H1 (cell line): ENCODE measurements at regions not wholly inside any gene's neighbourhood (a gene's known extent, or its start where the extent isn't known, plus 50 kb on each side); places are given as distances from the start of the nearest gene placed in this dataset.

Experiments
- CTCF ChIA-PET: fragments of 300-600 bp; sonication (Branson Sonifier 250); formaldehyde crosslinking; loops from one replicate; lab custom pipeline; 2021; ENCODE audit not compliant: partially characterized antibody; lab: Charles Lee
- POLR2A ChIA-PET: fragments of 300-600 bp; sonication (Branson Sonifier 250); formaldehyde crosslinking; loops from one replicate; lab custom pipeline; 2021; ENCODE audit warnings: inconsistent platforms; ENCODE audit not compliant: partially characterized antibody; lab: Charles Lee
- DNase-seq, 2 experiments: peaks; one replicate each; pipeline versions ENCODE4 v3.0.0 to v3.0.0-alpha.2; 2010 to 2022; ENCODE audit warnings: low spot score in 2 of 2, low read depth in 1 of 2, mixed read lengths in 1 of 2
- FAIRE-seq: peaks from 2 replicates; lab custom pipeline; 2011; peaks lifted over from hg19 to GRCh38; lab: Jason Lieb, UNC
- H2AFZ ChIP-seq: 2 replicates; pipeline ENCODE4 v1.8.1; 2012; ENCODE audit warnings: low read length, inconsistent platforms
- H2AK5ac ChIP-seq: 2 replicates; pipeline ENCODE4 v1.6.1; 2013; ENCODE audit warnings: low read depth, low read length
- H2BK120ac ChIP-seq: replicated peaks from 2 replicates; pipeline ENCODE3; 2013; ENCODE audit warnings: low read depth, low read length, inconsistent platforms
- H2BK12ac ChIP-seq: 2 replicates; pipeline ENCODE4 v1.6.1; 2013; ENCODE audit warnings: low read depth, low read length
- H2BK15ac ChIP-seq: 2 replicates; pipeline ENCODE4 v1.6.1; 2013; ENCODE audit warnings: low read length
- H2BK20ac ChIP-seq: 2 replicates; pipeline ENCODE4 v1.6.1; 2013; ENCODE audit warnings: low read length
- H2BK5ac ChIP-seq: 2 replicates; pipeline ENCODE4 v1.6.1; 2013; ENCODE audit warnings: low read depth, low read length
- H3K14ac ChIP-seq: 2 replicates; pipeline ENCODE4 v1.6.1; 2013; ENCODE audit warnings: inconsistent platforms; ENCODE audit not compliant: insufficient read length
- H3K18ac ChIP-seq: 2 replicates; pipeline ENCODE4 v1.6.1; 2013; ENCODE audit warnings: low read length; ENCODE audit errors: extremely low read depth
- H3K23ac ChIP-seq: 2 replicates; pipeline ENCODE4 v1.6.1; 2013; ENCODE audit warnings: inconsistent platforms; ENCODE audit not compliant: insufficient read length
- H3K23me2 ChIP-seq: 2 replicates; pipeline ENCODE4 v1.6.1; 2013; ENCODE audit warnings: low read depth, low read length
- H3K27ac ChIP-seq: 2 replicates; pipeline ENCODE4 v1.6.1; 2011; ENCODE audit warnings: low read depth, low read length, inconsistent platforms
- H3K27me3 ChIP-seq, 4 experiments: replicated peaks in 1 of 4; 1 replicate in 1 of 4; 2 replicates in 3 of 4; pipeline versions ENCODE4 v1.6.1 to v1.8.1; 2011 to 2013; ENCODE audit warnings: low read length in 3 of 4, mild to moderate bottlenecking in 3 of 4, inconsistent platforms in 2 of 4, mixed read lengths in 2 of 4, moderate library complexity in 1 of 4; ENCODE audit not compliant: control insufficient read depth in 3 of 4, insufficient read depth in 3 of 4; ENCODE audit errors: extremely low read depth in 1 of 4
- H3K36me3 ChIP-seq, 4 experiments: 2 replicates each; pipeline versions ENCODE4 v1.6.1 to v1.8.1; 2011 to 2013; ENCODE audit warnings: mild to moderate bottlenecking in 4 of 4, low read length in 3 of 4, moderate library complexity in 2 of 4, control low read depth in 1 of 4, inconsistent platforms in 1 of 4; ENCODE audit not compliant: insufficient read depth in 4 of 4, control insufficient read depth in 2 of 4
- H3K4ac ChIP-seq: replicated peaks from 2 replicates; pipeline ENCODE3; 2013; ENCODE audit warnings: low read length, low read depth, mixed read lengths, inconsistent platforms; ENCODE audit not compliant: insufficient read length
- H3K4me1 ChIP-seq, 4 experiments: replicated peaks in 1 of 4; 1 replicate in 1 of 4; 2 replicates in 3 of 4; pipeline versions ENCODE4 v1.6.1 to v1.8.1; 2011 to 2013; ENCODE audit warnings: low read length in 3 of 4, inconsistent platforms in 2 of 4, mixed read lengths in 1 of 4; ENCODE audit not compliant: insufficient read depth in 4 of 4, control insufficient read depth in 3 of 4
- H3K4me2 ChIP-seq, 2 experiments: 2 replicates each; pipeline versions ENCODE4 v1.6.1 to v1.8.1; 2011 to 2013; ENCODE audit warnings: low read depth in 2 of 2, low read length in 2 of 2, control low read depth in 1 of 2, inconsistent platforms in 1 of 2, mild to moderate bottlenecking in 1 of 2; ENCODE audit not compliant: insufficient read depth in 1 of 2
- H3K4me3 ChIP-seq, 4 experiments: fragments of 200-600, 300-600 bp in 1 of 4; sonication (generic), shearing (Covaris generic), sonication (Bioruptor Twin) in 1 of 4; 2 replicates each; pipeline versions ENCODE4 v1.5.1 to v1.8.1; 2011 to 2016; ENCODE audit warnings: low read length in 4 of 4, low read depth in 3 of 4, control low read depth in 2 of 4, inconsistent platforms in 2 of 4, mild to moderate bottlenecking in 2 of 4, mixed read lengths in 1 of 4, moderate library complexity in 1 of 4; ENCODE audit not compliant: insufficient read depth in 2 of 4; ENCODE audit errors: extremely low read depth in 1 of 4
- H3K56ac ChIP-seq: replicated peaks from 2 replicates; pipeline ENCODE3; 2013; ENCODE audit warnings: low read depth, mild to moderate bottlenecking, mixed read lengths, low read length, inconsistent platforms; ENCODE audit not compliant: insufficient read length
- H3K79me1 ChIP-seq: 2 replicates; pipeline ENCODE4 v1.6.1; 2013; ENCODE audit warnings: low read depth, low read length, control low read depth
- H3K79me2 ChIP-seq, 2 experiments: 2 replicates each; pipeline versions ENCODE4 v1.6.1 to v1.8.1; 2012 to 2013; ENCODE audit warnings: low read length in 2 of 2, mild to moderate bottlenecking in 2 of 2, inconsistent platforms in 1 of 2; ENCODE audit not compliant: insufficient read depth in 2 of 2, control insufficient read depth in 1 of 2
- H3K9ac ChIP-seq, 4 experiments: replicated peaks in 1 of 4; 1 replicate in 1 of 4; 2 replicates in 3 of 4; pipeline versions ENCODE4 v1.6.1 to v1.8.1; 2011 to 2013; ENCODE audit warnings: low read depth in 3 of 4, low read length in 3 of 4, control low read depth in 2 of 4, mild to moderate bottlenecking in 2 of 4, moderate library complexity in 2 of 4, inconsistent platforms in 1 of 4; ENCODE audit errors: extremely low read depth in 1 of 4
- H3K9me3 ChIP-seq, 2 experiments: 2 replicates each; pipeline versions ENCODE4 v1.6.1 to v1.8.1; 2012 to 2013; ENCODE audit warnings: mild to moderate bottlenecking in 2 of 2, moderate library complexity in 2 of 2, control low read depth in 1 of 2, inconsistent platforms in 1 of 2, low read depth in 1 of 2, low read length in 1 of 2, mixed read lengths in 1 of 2; ENCODE audit not compliant: insufficient read depth in 2 of 2
- H4K20me1 ChIP-seq, 2 experiments: replicated peaks in 1 of 2; 2 replicates each; pipeline versions ENCODE3 to v1.8.1; 2011 to 2013; ENCODE audit warnings: inconsistent platforms in 2 of 2, low read length in 2 of 2, mild to moderate bottlenecking in 1 of 2; ENCODE audit not compliant: insufficient read depth in 2 of 2, control insufficient read depth in 1 of 2
- H4K5ac ChIP-seq: 2 replicates; pipeline ENCODE4 v1.6.1; 2013; ENCODE audit warnings: low read length, low read depth, mixed read lengths, inconsistent platforms; ENCODE audit not compliant: insufficient read length
- H4K8ac ChIP-seq: 2 replicates; pipeline ENCODE4 v1.8.0; 2013; ENCODE audit warnings: mild to moderate bottlenecking, moderate library complexity, low read length, inconsistent platforms; ENCODE audit not compliant: insufficient read depth; ENCODE audit errors: extremely low read depth
- H4K91ac ChIP-seq: replicated peaks from 2 replicates; pipeline ENCODE3; 2013; ENCODE audit warnings: low read length, mixed read lengths, inconsistent platforms; ENCODE audit not compliant: insufficient read length
- CBX8 ChIP-seq: fragments of 300-800, 300-1000 bp; sonication (generic); IDR thresholded peaks from 2 replicates; pipeline ENCODE4 v1.7.1; 2016; ENCODE audit warnings: low read depth, low read length, borderline replicate concordance
- GABPA ChIP-seq: IDR thresholded peaks from 2 replicates; pipeline ENCODE4 v1.6.1; 2011; ENCODE audit warnings: mild to moderate bottlenecking, low read length, moderate library complexity, borderline replicate concordance; ENCODE audit not compliant: insufficient read depth
- HDAC2 ChIP-seq, 2 experiments: fragments of 300-600 bp in 1 of 2; sonication (generic) in 1 of 2; IDR thresholded peaks; 2 replicates each; pipeline ENCODE4 v1.6.1; 2011 to 2012; ENCODE audit warnings: low read depth in 2 of 2, low read length in 2 of 2, mild to moderate bottlenecking in 2 of 2, moderate library complexity in 2 of 2, borderline replicate concordance in 1 of 2, inconsistent platforms in 1 of 2
- KDM5A ChIP-seq: fragments of 200-600 bp; IDR thresholded peaks from 2 replicates; pipeline ENCODE4 v1.7.1; 2012; ENCODE audit warnings: mild to moderate bottlenecking, low read length, inconsistent platforms, mixed read lengths
- RAD21 ChIP-seq, 2 experiments: IDR thresholded peaks in 1 of 2; conservative IDR thresholded peaks in 1 of 2; 2 replicates each; pipeline ENCODE4 v1.6.1; 2011; ENCODE audit warnings: low read depth in 2 of 2, low read length in 2 of 2, improper control_type of control experiment in 1 of 2, inconsistent platforms in 1 of 2, mild to moderate bottlenecking in 1 of 2, moderate library complexity in 1 of 2
- SP1 ChIP-seq: IDR thresholded peaks from 2 replicates; pipeline ENCODE4 v1.6.1; 2011; ENCODE audit warnings: low read depth, low read length
- TAF7 ChIP-seq: optimal IDR thresholded peaks from 2 replicates; pipeline ENCODE3; 2011; ENCODE audit warnings: low read depth, mild to moderate bottlenecking, inconsistent platforms, low read length, moderate library complexity, borderline replicate concordance
- WGBS, 2 experiments: shearing (Covaris generic) in 1 of 2; methylation state at CpG; one replicate each; pipeline versions ENCODE4 v1.1.6 to v1.1.7; 2013 to 2015; ENCODE audit warnings: low lambda C conversion rate in 2 of 2, mixed read lengths in 2 of 2, inconsistent platforms in 1 of 2, low coverage in 1 of 2, missing lambda C conversion rate in 1 of 2; ENCODE audit not compliant: insufficient replicate concordance in 2 of 2, insufficient coverage in 1 of 2, insufficient read length in 1 of 2; ENCODE audit errors: extremely low coverage in 1 of 2, missing lambda C conversion rate in 1 of 2; 5-methylcytosine and 5-hydroxymethylcytosine counted together

DNA sequence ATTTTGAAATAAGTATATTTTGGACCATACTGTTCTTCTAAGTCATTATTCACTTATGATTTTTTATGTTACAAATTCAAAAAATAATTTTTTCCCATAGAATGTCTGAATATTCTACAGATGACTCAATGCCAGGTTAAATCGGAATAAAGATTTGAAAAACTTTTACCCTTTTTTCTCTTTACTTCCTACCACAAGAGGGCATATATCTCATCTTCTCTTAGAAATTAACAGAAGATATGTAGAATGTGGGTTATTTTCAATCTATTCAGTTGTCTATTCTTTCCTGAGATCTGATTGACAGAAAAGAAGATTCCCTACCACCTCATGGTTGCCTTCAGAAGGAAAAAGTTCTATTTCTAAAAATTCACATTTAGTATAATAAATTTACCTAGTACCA lies 53.0 kb upstream of the KITLG start:
- TF ChIP-seq KDM5A (no peak), SP1 (no peak), HDAC2 (IDR thresholded peaks at IDR 0.05; ENCODE audit: borderline replicate concordance in 1 of 2, low read depth in 2 of 2, low read length in 2 of 2) (no peak), TAF7 (no peak), RAD21 (IDR thresholded peaks at IDR 0.05 in 1 of 2, conservative IDR thresholded peaks at IDR 0.05 in 1 of 2; ENCODE audit: low read depth in 2 of 2, low read length in 2 of 2) (0 out of 4 replicates have a peak, but pooled peaks of 1 of the 2 experiments have one; percentile 19), GABPA (no peak), CBX8 (no peak)
- DNase-seq = no peak
- Histone ChIP-seq H3K23me2 (no peaks in the 10 kb centered on the region), H3K36me3 (no peaks in the 10 kb centered on the region), H2AFZ (no peak overlapping the region), H2BK20ac (no peak overlapping the region), H3K79me1 (no peaks in the 10 kb centered on the region), H4K91ac (no peak overlapping the region), H3K23ac (no peak overlapping the region), H2AK5ac (no peak overlapping the region), H2BK12ac (no peak overlapping the region), H3K4ac (no peak overlapping the region), H3K56ac (no peak overlapping the region), H2BK5ac (no peak overlapping the region), H2BK120ac (no peak overlapping the region), H3K4me3 (no peak overlapping the region), H3K27ac (no peak overlapping the region), H2BK15ac (no peak overlapping the region), H4K20me1 (no peaks in the 10 kb centered on the region), H3K79me2 (no peaks in the 10 kb centered on the region), H3K4me1 (no peaks in the 10 kb centered on the region), H3K27me3 (no peaks in the 10 kb centered on the region), H3K18ac (no peak overlapping the region), H4K8ac (no peak overlapping the region), H3K9ac (no peak overlapping the region), H4K5ac (no peak overlapping the region), H3K4me2 (no peak overlapping the region), H3K14ac (no peak overlapping the region), H3K9me3 (no peaks in the 10 kb centered on the region; a peak in 1 of 4 replicates)
- CTCF ChIA-PET = interaction anchor here (0.8 to 1.5 kb wide), 7 partner anchors 53 to 364 kb away, joined by 3 to 8 read pairs (median 3); partner anchors contain the start of gene KITLG
- WGBS, 2 experiments = 91% methylated on average over 1 of the region's 1 CpG; no CpG with 5 or more reads in 1 of the 2 experiments
- POLR2A ChIA-PET = no interaction called here
- FAIRE-seq = no peak
